ENCODE measurements at regions not wholly inside any gene's neighbourhood (a gene's known extent, or its start where the extent isn't known, plus 50 kb on each side); places are given as distances from the start of the nearest gene placed in this dataset.

DNA sequence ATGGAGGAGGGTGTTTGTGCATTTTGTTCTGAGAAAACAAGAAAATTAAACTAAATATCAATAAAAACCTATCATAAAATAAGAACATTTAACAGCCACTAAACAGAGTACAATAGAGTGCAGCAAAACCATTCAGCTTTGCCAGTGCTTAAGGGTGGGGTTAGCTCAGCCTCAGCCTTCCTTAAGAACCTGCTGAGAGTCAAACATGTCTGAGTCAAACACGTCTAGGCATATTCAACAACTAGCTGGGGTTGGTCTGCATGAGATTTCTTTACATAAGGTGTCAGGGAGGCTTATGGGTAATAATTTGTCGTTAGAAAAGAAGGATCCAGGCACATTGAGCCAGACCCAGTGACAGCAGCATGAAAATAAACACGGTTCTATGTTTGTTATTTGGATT lies 298.2 kb downstream of the SP3 start:
- TF ChIP-seq EZH2 (IDR thresholded peaks at IDR 0.05) (no peak), EZH2phosphoT487 (IDR thresholded peaks at IDR 0.05) (no peak)
- TF ChIP-seq, protein P1, sequence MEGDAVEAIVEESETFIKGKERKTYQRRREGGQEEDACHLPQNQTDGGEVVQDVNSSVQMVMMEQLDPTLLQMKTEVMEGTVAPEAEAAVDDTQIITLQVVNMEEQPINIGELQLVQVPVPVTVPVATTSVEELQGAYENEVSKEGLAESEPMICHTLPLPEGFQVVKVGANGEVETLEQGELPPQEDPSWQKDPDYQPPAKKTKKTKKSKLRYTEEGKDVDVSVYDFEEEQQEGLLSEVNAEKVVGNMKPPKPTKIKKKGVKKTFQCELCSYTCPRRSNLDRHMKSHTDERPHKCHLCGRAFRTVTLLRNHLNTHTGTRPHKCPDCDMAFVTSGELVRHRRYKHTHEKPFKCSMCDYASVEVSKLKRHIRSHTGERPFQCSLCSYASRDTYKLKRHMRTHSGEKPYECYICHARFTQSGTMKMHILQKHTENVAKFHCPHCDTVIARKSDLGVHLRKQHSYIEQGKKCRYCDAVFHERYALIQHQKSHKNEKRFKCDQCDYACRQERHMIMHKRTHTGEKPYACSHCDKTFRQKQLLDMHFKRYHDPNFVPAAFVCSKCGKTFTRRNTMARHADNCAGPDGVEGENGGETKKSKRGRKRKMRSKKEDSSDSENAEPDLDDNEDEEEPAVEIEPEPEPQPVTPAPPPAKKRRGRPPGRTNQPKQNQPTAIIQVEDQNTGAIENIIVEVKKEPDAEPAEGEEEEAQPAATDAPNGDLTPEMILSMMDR (IDR thresholded peaks at IDR 0.05), result no peak

Data from neural progenitor cell (in vitro differentiated cells).